Skeletal muscle satellite cell (primary cell): ENCODE measurements at regions not wholly inside any gene's neighbourhood (a gene's known extent, or its start where the extent isn't known, plus 50 kb on each side); places are given as distances from the start of the nearest gene placed in this dataset.

Source experiments
- H3K27me3 ChIP-seq: 2 replicates; pipeline ENCODE4 v1.7.0; 2013; ENCODE audit warnings: low read length; ENCODE audit not compliant: control insufficient read depth, insufficient read depth
- H3K36me3 ChIP-seq: 2 replicates; pipeline ENCODE4 v1.7.0; 2013; ENCODE audit warnings: mild to moderate bottlenecking, control low read depth, low read length; ENCODE audit not compliant: insufficient read depth
- H3K4me1 ChIP-seq: 2 replicates; pipeline ENCODE4 v1.7.0; 2013; ENCODE audit warnings: low read length; ENCODE audit not compliant: control insufficient read depth, insufficient read depth
- H3K4me2 ChIP-seq: 2 replicates; pipeline ENCODE4 v1.7.0; 2013; ENCODE audit warnings: mild to moderate bottlenecking, low read length
- H3K4me3 ChIP-seq: 2 replicates; pipeline ENCODE4 v1.7.0; 2013; ENCODE audit warnings: low read length
- H3K9ac ChIP-seq: 2 replicates; pipeline ENCODE4 v1.7.0; 2013; ENCODE audit warnings: mild to moderate bottlenecking, low read depth, low read length, moderate library complexity
- H3K9me3 ChIP-seq: replicated peaks from 2 replicates; pipeline ENCODE4 v1.7.0; 2013; ENCODE audit warnings: mild to moderate bottlenecking, control low read depth, low read length

GRCh38 chr15:100783291-100783690, 96.3 kb upstream of the ALDH1A3 start:
- Histone ChIP-seq H3K4me2 (no peak overlapping the region), H3K4me3 (no peak overlapping the region), H3K27me3 (no peaks in the 10 kb centered on the region), H3K4me1 (no peaks in the 10 kb centered on the region), H3K9me3 (no peaks in the 10 kb centered on the region), H3K36me3 (no peaks in the 10 kb centered on the region), H3K9ac (no peak overlapping the region)

DNA sequence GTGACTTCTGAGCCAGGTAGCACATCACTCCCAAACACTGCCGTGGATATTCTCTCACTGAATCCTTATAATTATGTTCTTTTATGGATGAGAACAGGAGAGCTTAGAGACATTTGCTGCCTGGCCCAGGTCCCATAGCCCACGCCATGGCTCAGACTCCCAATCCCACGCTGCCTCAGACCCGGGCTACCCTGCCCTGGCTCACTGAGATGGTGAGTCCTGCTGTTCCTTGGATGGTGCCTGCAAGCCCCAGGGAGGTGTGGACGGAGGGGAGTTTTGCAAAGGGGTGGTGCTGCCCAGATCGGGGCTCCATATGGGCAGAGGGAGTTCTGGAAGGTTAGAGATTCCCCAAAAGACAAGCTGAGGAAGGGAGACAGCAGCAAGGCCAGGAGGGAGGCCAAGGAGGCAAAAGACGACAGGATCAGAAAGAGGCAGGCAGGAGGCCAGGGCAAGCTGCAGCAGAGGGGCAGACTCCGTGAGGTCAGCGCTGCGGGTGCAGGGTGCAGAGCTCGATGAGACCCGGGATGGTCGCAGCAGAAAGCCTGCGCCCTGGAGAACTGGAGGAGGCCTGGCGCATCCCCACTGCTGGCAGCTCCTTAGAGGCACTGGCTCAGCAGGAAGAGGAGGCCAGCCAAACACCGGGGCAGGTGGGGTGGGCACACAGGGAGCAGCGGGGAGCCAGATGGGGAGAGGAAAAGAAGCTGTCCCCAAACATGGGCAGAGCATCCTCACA, 95.7 kb upstream of the ALDH1A3 start:
- Histone ChIP-seq H3K4me2 (no peak overlapping the region), H3K4me1 (no peaks in the 10 kb centered on the region), H3K9me3 (no peaks in the 10 kb centered on the region), H3K36me3 (no peaks in the 10 kb centered on the region), H3K27me3 (no peaks in the 10 kb centered on the region), H3K9ac (no peak overlapping the region), H3K4me3 (no peak overlapping the region)

GRCh38 chr15:100784493-100785180, 95.0 kb upstream of the ALDH1A3 start:
- H3K9ac ChIP-seq: no peak overlapping the region
- H3K4me1 ChIP-seq: no peaks in the 10 kb centered on the region
- H3K4me3 ChIP-seq: no peak overlapping the region
- H3K27me3 ChIP-seq: no peaks in the 10 kb centered on the region
- H3K9me3 ChIP-seq: no peaks in the 10 kb centered on the region
- H3K4me2 ChIP-seq: no peak overlapping the region
- H3K36me3 ChIP-seq: no peaks in the 10 kb centered on the region

DNA sequence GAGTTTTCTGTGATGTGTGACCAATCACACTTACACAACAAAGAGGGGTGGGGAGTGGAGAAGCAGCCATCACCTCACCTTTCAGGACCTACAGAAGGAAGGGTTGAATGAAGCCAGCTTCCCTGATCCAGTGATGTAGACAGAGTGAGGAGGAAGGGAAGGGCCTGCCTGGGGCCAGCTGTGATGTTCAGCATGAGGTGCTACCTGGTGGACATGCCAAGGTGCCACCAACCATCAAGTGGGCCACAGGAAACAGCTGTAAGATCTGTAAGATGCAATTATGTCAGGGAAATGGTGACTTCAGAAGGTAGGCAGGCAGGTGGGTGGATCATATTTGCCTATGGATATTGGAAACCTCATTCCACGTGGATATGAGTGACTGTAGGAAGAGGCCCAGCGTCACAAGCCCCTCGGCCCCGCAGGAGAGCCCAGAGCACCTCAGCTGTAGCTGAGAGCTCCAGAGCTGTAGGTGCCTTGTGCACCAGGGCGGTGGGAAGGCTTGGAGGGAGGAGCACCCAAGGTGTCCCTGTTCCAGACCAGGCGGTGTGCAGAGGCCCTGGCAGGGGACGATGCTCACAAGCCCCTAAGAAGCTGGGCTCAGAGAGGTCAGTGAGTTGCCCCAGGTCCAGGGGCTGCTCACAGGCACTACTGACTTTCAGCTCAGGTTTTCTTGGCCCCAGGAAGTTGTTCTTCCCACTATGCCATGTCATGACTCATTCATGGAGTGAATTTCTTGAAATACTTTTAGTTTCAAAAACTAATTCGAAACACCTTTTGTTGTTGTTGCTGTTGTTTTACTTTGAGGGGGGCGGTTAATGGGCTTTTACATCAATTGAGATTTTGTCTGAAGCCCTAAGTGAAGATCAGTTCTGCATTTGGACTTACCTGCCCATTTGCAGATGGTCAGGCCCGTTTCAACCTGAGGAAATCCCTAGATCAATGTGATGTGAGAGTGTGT, 94.2 kb upstream of the ALDH1A3 start:
- Histone ChIP-seq H3K9me3 (no peaks in the 10 kb centered on the region), H3K4me2 (no peak overlapping the region), H3K4me1 (no peaks in the 10 kb centered on the region), H3K27me3 (no peaks in the 10 kb centered on the region), H3K9ac (no peak overlapping the region), H3K36me3 (no peaks in the 10 kb centered on the region), H3K4me3 (no peak overlapping the region)

GRCh38 chr15:100786139-100786531, 93.5 kb upstream of the ALDH1A3 start:
- H3K4me1 ChIP-seq: no peaks in the 10 kb centered on the region
- H3K9me3 ChIP-seq: no peaks in the 10 kb centered on the region
- no peak overlapping the region for H3K4me2 ChIP-seq
- no peak overlapping the region for H3K9ac ChIP-seq
- no peak overlapping the region for H3K4me3 ChIP-seq
- no peaks in the 10 kb centered on the region for H3K36me3 ChIP-seq
- no peaks in the 10 kb centered on the region for H3K27me3 ChIP-seq

DNA sequence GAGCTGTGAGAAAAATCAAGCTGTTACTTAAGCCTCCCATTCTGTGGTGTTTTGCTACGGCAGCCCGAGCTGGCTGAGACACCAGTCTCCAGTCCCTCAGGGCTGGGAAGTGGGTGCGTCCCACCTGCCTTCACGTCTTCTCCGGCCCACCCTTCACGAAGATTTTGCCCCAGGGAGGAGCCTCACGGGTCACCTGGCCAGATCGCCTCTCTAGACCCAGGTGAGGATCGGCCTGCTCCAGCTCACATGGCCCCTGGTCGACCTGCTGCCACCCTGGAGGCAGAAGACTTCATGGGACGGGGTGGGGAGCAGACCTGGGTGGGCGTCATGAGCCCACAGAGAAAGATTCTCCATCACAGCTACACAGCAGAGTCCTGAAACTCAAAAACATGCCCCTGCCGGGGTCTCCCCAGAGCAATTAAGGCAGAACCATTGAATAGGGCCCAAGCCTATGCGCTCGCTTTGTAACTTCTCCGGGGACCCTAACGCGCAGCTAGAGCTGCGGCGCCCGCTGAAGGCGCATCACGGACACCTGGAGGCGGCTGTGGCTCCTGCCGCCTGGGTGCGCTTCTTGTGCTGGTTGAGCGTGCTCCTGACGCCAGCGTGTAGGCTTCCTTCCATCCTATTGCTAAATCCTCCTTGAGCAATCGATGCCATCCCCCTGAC, 92.6 kb upstream of the ALDH1A3 start:
- Histone ChIP-seq H3K9ac (no peak overlapping the region), H3K4me3 (no peak overlapping the region), H3K4me2 (no peak overlapping the region), H3K36me3 (no peaks in the 10 kb centered on the region), H3K4me1 (no peaks in the 10 kb centered on the region), H3K9me3 (no peaks in the 10 kb centered on the region), H3K27me3 (no peaks in the 10 kb centered on the region)

DNA sequence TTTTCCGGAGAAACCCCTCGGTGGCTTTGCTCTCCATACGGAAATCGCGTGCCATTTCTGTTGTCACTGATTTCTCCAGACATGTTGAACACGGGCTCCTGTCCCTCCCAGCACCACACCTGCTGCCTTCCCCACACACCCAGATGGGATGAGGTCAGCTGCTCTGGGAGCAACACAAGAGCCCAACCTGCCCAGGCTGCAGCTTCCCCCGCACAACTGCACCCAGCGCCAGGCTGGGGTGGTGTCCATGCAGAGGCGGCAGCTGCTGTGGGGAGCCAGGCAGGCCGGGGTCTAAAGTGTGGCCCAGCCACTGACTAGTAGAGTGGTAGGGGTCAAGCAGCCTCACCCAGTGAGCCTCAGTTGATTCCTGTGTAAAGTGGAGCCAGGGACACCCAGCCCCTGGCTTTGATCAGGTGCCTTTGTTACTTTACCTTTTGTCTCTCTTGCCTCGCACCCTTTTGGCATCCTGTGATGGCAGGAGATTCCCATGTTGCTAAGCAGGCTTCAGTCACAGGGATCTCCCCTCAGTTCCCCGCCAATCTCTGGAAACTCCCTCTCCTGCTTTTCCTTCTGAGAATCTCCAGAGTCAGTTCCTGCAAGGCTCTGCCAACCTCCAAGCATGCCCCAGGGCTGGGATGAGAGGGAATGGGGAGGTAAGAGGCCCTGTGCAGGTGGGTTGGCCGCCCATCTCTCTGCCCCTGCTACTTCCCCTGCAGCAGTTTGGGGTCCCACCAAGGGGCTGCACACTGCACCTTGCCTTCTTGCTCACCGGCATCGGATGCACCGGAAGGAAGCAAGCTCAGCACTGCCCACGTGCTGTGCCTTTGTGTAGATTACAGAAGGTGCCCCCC, 91.8 kb upstream of the ALDH1A3 start:
- no peaks in the 10 kb centered on the region for H3K9me3 ChIP-seq
- H3K4me3 ChIP-seq: no peak overlapping the region
- no peaks in the 10 kb centered on the region for H3K36me3 ChIP-seq
- H3K27me3 ChIP-seq: no peaks in the 10 kb centered on the region
- no peaks in the 10 kb centered on the region for H3K4me1 ChIP-seq
- H3K9ac ChIP-seq: no peak overlapping the region
- H3K4me2 ChIP-seq: no peak overlapping the region

DNA sequence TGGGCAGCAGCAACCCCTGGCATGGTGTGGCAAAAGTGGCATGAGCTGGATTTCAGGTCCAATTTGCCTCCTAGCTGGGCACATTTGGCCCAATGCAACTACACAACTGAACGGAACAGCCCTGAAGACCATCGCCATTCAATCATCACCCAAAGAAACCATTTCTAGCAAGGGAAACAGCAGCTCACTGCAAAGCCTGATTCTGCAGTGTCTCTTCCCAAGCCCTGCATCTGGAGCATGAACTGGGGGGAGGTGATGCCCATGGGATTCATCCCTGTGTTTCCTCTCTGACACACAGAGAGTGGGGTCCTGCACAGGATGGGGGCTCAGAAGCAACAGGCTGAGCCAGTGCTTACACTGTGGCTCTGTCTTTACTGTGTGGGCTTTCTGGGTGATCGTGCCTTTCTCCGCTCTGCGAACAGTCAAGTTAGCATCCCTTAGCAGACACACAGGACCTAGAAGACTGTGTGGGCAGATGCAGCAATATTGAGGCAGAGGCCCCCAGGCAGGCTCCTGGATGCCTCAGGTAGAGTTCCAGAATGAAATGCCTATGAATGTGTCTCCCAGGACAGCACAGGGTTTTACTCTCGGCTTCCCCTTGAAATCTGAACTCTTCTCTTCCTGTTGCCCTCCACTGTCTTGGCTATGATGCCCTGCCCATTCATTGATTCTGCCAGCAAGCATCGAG, 91.1 kb upstream of the ALDH1A3 start:
- Histone ChIP-seq H3K4me1 (no peaks in the 10 kb centered on the region), H3K27me3 (no peaks in the 10 kb centered on the region), H3K4me2 (no peak overlapping the region), H3K9me3 (no peaks in the 10 kb centered on the region), H3K36me3 (no peaks in the 10 kb centered on the region), H3K9ac (no peak overlapping the region), H3K4me3 (no peak overlapping the region)

DNA sequence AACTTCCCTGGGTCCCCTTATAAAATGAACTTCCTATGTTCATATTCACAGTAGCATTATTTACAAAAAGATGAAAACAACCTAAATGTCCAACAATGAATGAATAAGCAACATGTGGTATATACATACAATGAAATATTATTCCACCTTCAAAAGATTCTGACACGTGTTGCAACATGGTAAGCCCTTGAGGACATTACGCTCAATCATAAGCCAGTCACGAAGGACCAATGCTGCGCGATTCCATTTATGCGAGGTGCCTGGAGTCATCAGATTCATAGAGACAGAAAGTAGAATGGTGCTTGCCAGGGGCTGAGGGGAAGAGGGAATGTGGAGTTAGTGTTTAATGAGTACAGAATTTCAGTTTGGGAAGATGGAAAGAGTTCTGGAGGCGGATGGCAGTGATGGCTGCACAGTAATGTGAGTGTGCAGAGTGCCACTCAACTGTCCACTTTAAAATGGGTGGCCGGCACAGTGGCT, 88.8 kb upstream of the ALDH1A3 start:
- no peak overlapping the region for H3K4me2 ChIP-seq
- H3K9ac ChIP-seq: no peak overlapping the region
- no peaks in the 10 kb centered on the region for H3K27me3 ChIP-seq
- no peaks in the 10 kb centered on the region for H3K36me3 ChIP-seq
- H3K9me3 ChIP-seq: no peaks in the 10 kb centered on the region
- no peak overlapping the region for H3K4me3 ChIP-seq
- no peaks in the 10 kb centered on the region for H3K4me1 ChIP-seq

DNA sequence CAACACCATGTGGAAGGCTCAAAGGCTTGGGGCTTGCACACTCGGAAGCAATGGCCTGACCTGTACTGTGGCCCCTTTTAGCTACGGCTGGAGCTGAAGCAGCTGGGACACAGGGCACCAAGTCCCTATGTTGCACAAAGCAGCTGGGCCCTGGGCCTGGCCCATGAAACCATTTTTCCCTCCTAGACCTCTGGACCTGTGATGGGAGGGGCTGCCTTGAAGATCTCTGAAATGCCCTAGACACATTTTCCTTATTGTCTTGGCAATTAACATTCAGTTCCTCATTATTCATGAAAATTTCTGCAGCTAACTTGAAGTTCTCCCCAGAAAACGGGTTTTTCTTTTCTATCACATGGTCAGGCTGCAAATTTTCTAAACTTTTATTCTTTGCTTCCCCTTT, 85.6 kb upstream of the ALDH1A3 start:
- Histone ChIP-seq H3K9me3 (no peaks in the 10 kb centered on the region), H3K4me3 (no peak overlapping the region), H3K4me1 (no peaks in the 10 kb centered on the region), H3K9ac (no peak overlapping the region), H3K4me2 (no peak overlapping the region), H3K36me3 (no peaks in the 10 kb centered on the region), H3K27me3 (no peaks in the 10 kb centered on the region)
